CD4-positive, alpha-beta T cell treated with Interleukin-15 for 4 hours (primary cell): ENCODE measurements at regions not wholly inside any gene's neighbourhood (a gene's known extent, or its start where the extent isn't known, plus 50 kb on each side); places are given as distances from the start of the nearest gene placed in this dataset.
"Not testable (repeated sequence)": the region's sequence is repeated elsewhere in the genome, so short reads cannot be mapped to it uniquely, and the experiment has no call there.

ENCODE experiments used
- DNase-seq: peaks from one replicate; pipeline ENCODE4 v3.0.0-alpha.2; 2020; ENCODE audit warnings: low spot score

GRCh38 chr22:49721211-49721763, 106.4 kb downstream of the BRD1 start:
- no peak for DNase-seq

- no peak for DNase-seq
Measured at GRCh38 chr22:49720279-49720959, 107.3 kb downstream of the BRD1 start.

- DNase-seq, result no peak
Measured at GRCh38 chr22:49719046-49719445, 108.6 kb downstream of the BRD1 start.

- no peak for DNase-seq
Measured at GRCh38 chr22:49718396-49718795, 109.3 kb downstream of the BRD1 start.

- DNase-seq, result no peak
Measured at GRCh38 chr22:49717322-49717919, 110.3 kb downstream of the BRD1 start.

GRCh38 chr22:49716441-49716840, 111.2 kb downstream of the BRD1 start:
- DNase-seq, result no peak

GRCh38 chr22:49715450-49715849, 112.2 kb downstream of the BRD1 start:
- DNase-seq, result no peak

- no peak for DNase-seq
Measured at GRCh38 chr22:49713003-49713402, 114.7 kb downstream of the BRD1 start.

GRCh38 chr22:49712195-49712791, 115.4 kb downstream of the BRD1 start:
- DNase-seq, result no peak

- DNase-seq, result no peak
Measured at GRCh38 chr22:49710746-49711145, 116.9 kb downstream of the BRD1 start.

- DNase-seq, result no peak
Measured at GRCh38 chr22:49709464-49709863, 118.2 kb downstream of the BRD1 start.

GRCh38 chr22:49705972-49706352, 121.7 kb downstream of the BRD1 start:
- no peak for DNase-seq

- DNase-seq, result no peak
Measured at GRCh38 chr22:49705216-49705971, 122.3 kb downstream of the BRD1 start.

- no peak for DNase-seq
Measured at GRCh38 chr22:49704345-49705215, 123.1 kb downstream of the BRD1 start.

- no peak for DNase-seq
Measured at GRCh38 chr22:49703990-49704344, 123.7 kb downstream of the BRD1 start.

GRCh38 chr22:49703505-49703904, 124.2 kb downstream of the BRD1 start:
- no peak for DNase-seq

GRCh38 chr22:49702068-49702397, 125.6 kb downstream of the BRD1 start:
- no peak for DNase-seq

GRCh38 chr22:49701380-49702067, 126.1 kb downstream of the BRD1 start:
- no peak for DNase-seq

- DNase-seq, result no peak
Measured at GRCh38 chr22:49699928-49700498, 127.7 kb downstream of the BRD1 start.

GRCh38 chr22:49699476-49699875, 128.2 kb downstream of the BRD1 start:
- DNase-seq, result no peak

GRCh38 chr22:49698616-49699015, 129.1 kb downstream of the BRD1 start:
- DNase-seq, result not testable (repeated sequence)
